ENCODE measurements at regions not wholly inside any gene's neighbourhood (a gene's known extent, or its start where the extent isn't known, plus 50 kb on each side); places are given as distances from the start of the nearest gene placed in this dataset.
"Not testable (repeated sequence)": the region's sequence is repeated elsewhere in the genome, so short reads cannot be mapped to it uniquely, and the experiment has no call there.

GRCh38 chr10:21385996-21386585 lies 139.4 kb downstream of the SKIDA1 start:
- Mint-ChIP-seq H3K4me3 (no peak overlapping the region), H3K4me1 (ENCODE audit: low read depth) (peaks cover 12% of the 10 kb centered on the region), H3K27ac (no peak overlapping the region)

GRCh38 chr10:21385536-21385935 lies 139.9 kb downstream of the SKIDA1 start:
- no peak for DNase-seq
- Mint-ChIP-seq H3K27me3 (ENCODE audit: insufficient read depth) (peaks cover 1% of the 10 kb centered on the region; the same call in 1 of the 2 replicates), H3K9me3 (no peaks in the 10 kb centered on the region), H3K27ac (no peak overlapping the region), H3K36me3 (ENCODE audit: low read depth) (no peaks in the 10 kb centered on the region), H3K4me1 (ENCODE audit: low read depth) (peaks cover 12% of the 10 kb centered on the region), H3K4me3 (no peak overlapping the region)
- TF ChIP-seq CTCF (IDR thresholded peaks at IDR 0.05), result no peak

More at GRCh38 chr10:21385996-21386585, 139.4 kb downstream of the SKIDA1 start:
- TF ChIP-seq CTCF (IDR thresholded peaks at IDR 0.05), result peak; percentile 21; the same call in 1 of the 2 replicates
- H3K9me3 Mint-ChIP-seq, result no peaks in the 10 kb centered on the region
- H3K36me3 Mint-ChIP-seq (ENCODE audit: low read depth), result no peaks in the 10 kb centered on the region
- no peak for DNase-seq
- peaks cover 1% of the 10 kb centered on the region; the same call in 1 of the 2 replicates for H3K27me3 Mint-ChIP-seq (ENCODE audit: insufficient read depth)

GRCh38 chr10:21379143-21379542 lies 146.3 kb downstream of the SKIDA1 start:
- Mint-ChIP-seq H3K4me1 (ENCODE audit: low read depth) (peaks cover 16% of the 10 kb centered on the region), H3K27ac (no peak overlapping the region), H3K9me3 (no peaks in the 10 kb centered on the region), H3K36me3 (ENCODE audit: low read depth) (no peaks in the 10 kb centered on the region), H3K27me3 (ENCODE audit: insufficient read depth) (peaks cover 2% of the 10 kb centered on the region; the same call in 1 of the 2 replicates), H3K4me3 (no peak overlapping the region)
- no peak for TF ChIP-seq CTCF (IDR thresholded peaks at IDR 0.05)
- DNase-seq, result no peak

- Mint-ChIP-seq H3K4me1 (ENCODE audit: low read depth) (peaks cover 32% of the 10 kb centered on the region), H3K27ac (peak overlapping the region; percentile 24; the same call in 1 of the 2 replicates)
- not testable (repeated sequence) for H3K4me3 Mint-ChIP-seq; H3K27me3 Mint-ChIP-seq (ENCODE audit: insufficient read depth); DNase-seq; H3K36me3 Mint-ChIP-seq (ENCODE audit: low read depth); H3K9me3 Mint-ChIP-seq
These were observed 150.2 kb downstream of the SKIDA1 start for GRCh38 chr10:21375274-21375673.

GRCh38 chr10:21373881-21374280 lies 151.6 kb downstream of the SKIDA1 start:
- not testable (repeated sequence) for H3K36me3 Mint-ChIP-seq (ENCODE audit: low read depth); H3K9me3 Mint-ChIP-seq; H3K27me3 Mint-ChIP-seq (ENCODE audit: insufficient read depth)
- H3K4me3 Mint-ChIP-seq, result peak overlapping the region; percentile 34; the same call in 1 of the 2 replicates
- peak overlapping the region; percentile 58 for H3K27ac Mint-ChIP-seq
- DNase-seq, result peak; percentile 36
- H3K4me1 Mint-ChIP-seq (ENCODE audit: low read depth), result peaks cover 44% of the 10 kb centered on the region

GRCh38 chr10:21372651-21373410 lies 152.7 kb downstream of the SKIDA1 start:
- no peak for TF ChIP-seq CTCF (IDR thresholded peaks at IDR 0.05)
- no peaks in the 10 kb centered on the region for H3K9me3 Mint-ChIP-seq
- H3K36me3 Mint-ChIP-seq (ENCODE audit: low read depth), result no peaks in the 10 kb centered on the region
- peaks cover 54% of the 10 kb centered on the region for H3K4me1 Mint-ChIP-seq (ENCODE audit: low read depth)
- peak overlapping the region; percentile 85 for H3K4me3 Mint-ChIP-seq
- no peaks in the 10 kb centered on the region; the same call in none of the 2 replicates for H3K27me3 Mint-ChIP-seq (ENCODE audit: insufficient read depth)
- H3K27ac Mint-ChIP-seq, result peak overlapping the region; percentile 87
- DNase-seq, result peak; percentile 89

Measured in HFFc6 (cell line).